ENCODE measurements at regions not wholly inside any gene's neighbourhood (a gene's known extent, or its start where the extent isn't known, plus 50 kb on each side); places are given as distances from the start of the nearest gene placed in this dataset.
A peak's percentile ranks its signal among the peaks of the same experiment; 100 is the strongest.

DNA sequence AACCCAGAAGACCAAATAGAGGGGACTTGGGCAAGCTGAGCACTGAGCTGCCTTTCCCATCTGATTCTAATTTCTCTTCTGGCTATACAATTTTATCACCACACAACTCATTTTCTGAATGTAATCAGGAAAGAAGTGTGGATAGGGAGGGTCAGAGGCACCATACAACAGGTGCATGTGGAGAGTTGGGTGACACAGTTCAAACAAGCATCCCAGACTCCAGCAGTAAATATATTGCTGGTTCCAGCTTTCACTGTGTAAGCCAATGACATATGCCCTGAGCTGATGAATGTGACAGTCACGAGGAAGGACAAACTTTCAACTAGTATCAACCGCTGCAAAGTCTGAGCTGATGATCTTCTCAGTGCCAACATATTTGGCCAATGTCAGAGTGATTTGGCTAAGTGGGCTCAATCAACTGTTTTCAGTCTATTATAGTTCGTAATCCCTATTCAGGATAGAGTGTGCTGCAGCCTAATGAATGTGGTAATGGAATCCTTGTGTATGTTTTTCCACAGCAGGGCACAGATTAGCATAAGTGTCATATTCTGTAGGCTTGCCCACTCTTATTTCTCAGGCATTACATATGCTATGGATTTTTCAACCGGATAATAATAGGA is 109.9 kb upstream of the MEIS1 start:
- DNase-seq (ENCODE audit: low spot score in 2 of 2, unreplicated experiment in 2 of 2): no peak
- H3K4me1 Mint-ChIP-seq: peaks cover 70% of the 10 kb centered on the region
- H3K36me3 Mint-ChIP-seq: no peaks in the 10 kb centered on the region
- H3K9me3 Mint-ChIP-seq: no peaks in the 10 kb centered on the region
- no peak overlapping the region for H3K4me3 Mint-ChIP-seq
- H3K27me3 Mint-ChIP-seq (ENCODE audit: low read depth): no peaks in the 10 kb centered on the region
- peak overlapping the region; percentile 89 for H3K27ac Mint-ChIP-seq
- TF ChIP-seq, protein P1, sequence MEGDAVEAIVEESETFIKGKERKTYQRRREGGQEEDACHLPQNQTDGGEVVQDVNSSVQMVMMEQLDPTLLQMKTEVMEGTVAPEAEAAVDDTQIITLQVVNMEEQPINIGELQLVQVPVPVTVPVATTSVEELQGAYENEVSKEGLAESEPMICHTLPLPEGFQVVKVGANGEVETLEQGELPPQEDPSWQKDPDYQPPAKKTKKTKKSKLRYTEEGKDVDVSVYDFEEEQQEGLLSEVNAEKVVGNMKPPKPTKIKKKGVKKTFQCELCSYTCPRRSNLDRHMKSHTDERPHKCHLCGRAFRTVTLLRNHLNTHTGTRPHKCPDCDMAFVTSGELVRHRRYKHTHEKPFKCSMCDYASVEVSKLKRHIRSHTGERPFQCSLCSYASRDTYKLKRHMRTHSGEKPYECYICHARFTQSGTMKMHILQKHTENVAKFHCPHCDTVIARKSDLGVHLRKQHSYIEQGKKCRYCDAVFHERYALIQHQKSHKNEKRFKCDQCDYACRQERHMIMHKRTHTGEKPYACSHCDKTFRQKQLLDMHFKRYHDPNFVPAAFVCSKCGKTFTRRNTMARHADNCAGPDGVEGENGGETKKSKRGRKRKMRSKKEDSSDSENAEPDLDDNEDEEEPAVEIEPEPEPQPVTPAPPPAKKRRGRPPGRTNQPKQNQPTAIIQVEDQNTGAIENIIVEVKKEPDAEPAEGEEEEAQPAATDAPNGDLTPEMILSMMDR (IDR thresholded peaks at IDR 0.05; ENCODE audit: unreplicated experiment): no peak

DNA sequence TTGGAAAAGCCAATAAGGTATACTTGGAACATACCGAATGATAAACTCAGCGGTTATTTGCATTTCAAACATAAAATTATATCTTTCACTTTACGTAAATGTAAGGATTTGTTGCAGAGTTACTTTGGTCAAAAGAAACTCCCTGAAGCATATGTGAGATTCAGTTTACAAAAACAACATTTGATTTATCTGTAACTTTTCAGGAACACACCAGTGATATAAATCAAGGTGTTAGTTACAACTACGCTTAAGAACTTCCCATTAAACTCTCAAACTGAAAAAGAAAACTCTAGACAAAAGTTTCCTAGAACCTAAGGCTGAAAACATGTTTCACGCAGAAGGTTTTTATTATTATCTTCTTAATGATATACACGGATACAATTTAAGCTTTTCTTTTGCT is 110.6 kb upstream of the MEIS1 start:
- Mint-ChIP-seq H3K27ac (peak overlapping the region; percentile 89), H3K27me3 (ENCODE audit: low read depth) (no peaks in the 10 kb centered on the region), H3K4me3 (no peak overlapping the region), H3K36me3 (no peaks in the 10 kb centered on the region), H3K4me1 (peaks cover 67% of the 10 kb centered on the region), H3K9me3 (no peaks in the 10 kb centered on the region)
- no peak for DNase-seq (ENCODE audit: low spot score in 2 of 2, unreplicated experiment in 2 of 2)
- TF ChIP-seq, protein P1 (IDR thresholded peaks at IDR 0.05; ENCODE audit: unreplicated experiment): no peak

DNA sequence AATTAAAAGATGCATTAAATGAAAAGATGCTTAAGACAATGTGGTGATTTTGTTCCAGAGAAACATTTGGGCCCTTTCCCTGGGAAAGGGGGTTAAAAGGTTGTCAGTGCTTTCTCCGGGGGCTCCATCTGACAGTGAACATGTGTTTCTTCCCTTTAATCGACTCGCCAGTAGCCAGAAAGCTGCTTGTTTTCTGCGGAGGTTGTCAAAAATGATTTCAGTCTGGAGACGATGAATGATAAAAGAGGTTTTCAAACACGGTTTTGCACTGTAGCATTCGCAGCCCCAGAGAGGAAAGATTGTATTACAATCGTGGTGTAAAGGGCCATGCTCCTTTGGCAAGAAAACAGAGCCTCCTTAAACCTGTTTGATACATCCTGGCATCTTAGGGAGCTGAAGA is 111.5 kb upstream of the MEIS1 start:
- TF ChIP-seq, protein P1 (IDR thresholded peaks at IDR 0.05; ENCODE audit: unreplicated experiment): no peak
- H3K4me3 Mint-ChIP-seq: no peak overlapping the region
- H3K36me3 Mint-ChIP-seq: no peaks in the 10 kb centered on the region
- H3K4me1 Mint-ChIP-seq: peaks cover 59% of the 10 kb centered on the region
- H3K27me3 Mint-ChIP-seq (ENCODE audit: low read depth): no peaks in the 10 kb centered on the region
- peak overlapping the region; percentile 45 for H3K27ac Mint-ChIP-seq
- no peak for DNase-seq (ENCODE audit: low spot score in 2 of 2, unreplicated experiment in 2 of 2)
- H3K9me3 Mint-ChIP-seq: no peaks in the 10 kb centered on the region

DNA sequence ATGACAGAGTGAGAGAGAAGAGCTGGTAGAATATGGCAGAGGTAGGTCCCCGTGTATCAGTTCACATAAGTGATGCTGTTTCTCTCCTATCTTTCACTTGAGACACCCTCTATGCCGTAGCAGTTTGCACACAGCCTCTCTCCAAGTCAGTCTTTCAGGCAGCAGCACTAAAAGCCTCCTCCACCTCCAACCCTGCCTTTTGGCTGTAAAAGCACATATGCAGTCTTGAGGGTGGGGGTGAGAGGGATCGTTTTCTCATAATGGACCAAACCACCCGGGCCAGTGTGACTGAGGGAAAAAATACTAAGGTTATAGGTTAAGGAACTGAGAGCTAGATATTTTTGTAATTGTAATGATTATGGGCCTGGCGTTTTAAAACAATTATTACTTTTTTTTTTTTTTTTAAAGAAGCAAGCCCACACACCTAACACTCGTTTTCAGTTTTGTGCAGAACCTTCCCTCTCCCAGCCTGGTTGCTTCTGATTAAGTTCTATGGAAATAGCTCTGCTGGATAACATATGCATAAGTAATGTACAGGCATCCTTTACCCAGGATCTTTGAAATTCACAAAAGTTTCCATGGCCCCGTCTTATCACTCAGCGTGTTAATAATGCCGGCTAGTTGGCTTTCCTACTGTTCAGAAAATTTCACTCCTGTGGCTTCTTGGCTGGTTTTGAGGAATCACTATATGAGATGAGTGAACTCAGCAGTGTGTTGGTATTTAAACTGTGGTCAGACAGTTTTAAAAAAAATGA is 112.2 kb upstream of the MEIS1 start:
- Mint-ChIP-seq H3K27ac (peak overlapping the region; percentile 45), H3K36me3 (no peaks in the 10 kb centered on the region)

DNA sequence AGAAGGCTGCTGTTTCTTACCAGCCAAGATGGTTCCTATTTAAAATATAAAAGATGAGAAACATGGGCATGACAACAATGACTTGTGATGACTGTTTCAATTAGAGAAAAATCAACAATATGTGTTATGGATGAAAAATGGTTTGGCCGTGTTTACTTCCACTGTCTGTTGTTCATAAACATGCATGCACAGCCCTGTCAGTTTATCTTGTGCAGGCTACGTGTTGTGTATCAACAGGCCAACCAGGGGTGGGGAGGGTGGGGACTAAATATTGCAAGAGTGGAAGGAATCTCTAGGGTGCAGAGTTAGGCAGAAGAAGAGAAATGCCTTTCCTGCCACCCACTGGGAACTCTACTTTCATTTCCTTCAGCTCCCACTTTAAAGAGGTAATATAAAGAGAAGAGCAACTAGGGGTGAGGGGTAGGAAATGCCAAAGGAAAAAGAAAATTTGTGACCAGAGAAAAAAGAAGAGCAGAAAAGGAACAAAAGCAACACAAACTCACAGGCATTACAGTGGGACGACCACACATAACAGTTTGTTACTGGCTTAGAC is 116.8 kb upstream of the MEIS1 start:
- no peak overlapping the region for H3K4me3 Mint-ChIP-seq
- H3K9me3 Mint-ChIP-seq: peaks cover 6% of the 10 kb centered on the region
- H3K36me3 Mint-ChIP-seq: peaks cover 4% of the 10 kb centered on the region
- peaks cover 10% of the 10 kb centered on the region for H3K4me1 Mint-ChIP-seq
- H3K27me3 Mint-ChIP-seq (ENCODE audit: low read depth): no peaks in the 10 kb centered on the region
- DNase-seq (ENCODE audit: low spot score in 2 of 2, unreplicated experiment in 2 of 2): no peak
- H3K27ac Mint-ChIP-seq: no peak overlapping the region
- TF ChIP-seq, protein P1 (IDR thresholded peaks at IDR 0.05; ENCODE audit: unreplicated experiment): no peak

More for the DNA sequence above, 112.2 kb upstream of the MEIS1 start:
- Mint-ChIP-seq H3K4me3 (no peak overlapping the region), H3K4me1 (peaks cover 53% of the 10 kb centered on the region), H3K9me3 (no peaks in the 10 kb centered on the region), H3K27me3 (ENCODE audit: low read depth) (no peaks in the 10 kb centered on the region)
- no peak for DNase-seq (ENCODE audit: low spot score in 2 of 2, unreplicated experiment in 2 of 2)
- TF ChIP-seq, protein P1 (IDR thresholded peaks at IDR 0.05; ENCODE audit: unreplicated experiment): no peak

All from mesothelial cell of epicardium (in vitro differentiated cells).